Hematopoietic multipotent progenitor cell treated with erythropoietin and hydrocortisone succinate and interleukin-3 and kit ligand, for 17 days (in vitro differentiated cells): ENCODE measurements at regions not wholly inside any gene's neighbourhood (a gene's known extent, or its start where the extent isn't known, plus 50 kb on each side); places are given as distances from the start of the nearest gene placed in this dataset.
"Not testable (repeated sequence)": the region's sequence is repeated elsewhere in the genome, so short reads cannot be mapped to it uniquely, and the experiment has no call there.

Source experiments
- DNase-seq: peaks from one replicate; pipeline ENCODE4 v3.0.0-alpha.2; 2015; ENCODE audit warnings: low spot score

GRCh38 chr4:186979961-186980745 lies 256.5 kb upstream of the FAT1 start:
- no peak for DNase-seq

DNA sequence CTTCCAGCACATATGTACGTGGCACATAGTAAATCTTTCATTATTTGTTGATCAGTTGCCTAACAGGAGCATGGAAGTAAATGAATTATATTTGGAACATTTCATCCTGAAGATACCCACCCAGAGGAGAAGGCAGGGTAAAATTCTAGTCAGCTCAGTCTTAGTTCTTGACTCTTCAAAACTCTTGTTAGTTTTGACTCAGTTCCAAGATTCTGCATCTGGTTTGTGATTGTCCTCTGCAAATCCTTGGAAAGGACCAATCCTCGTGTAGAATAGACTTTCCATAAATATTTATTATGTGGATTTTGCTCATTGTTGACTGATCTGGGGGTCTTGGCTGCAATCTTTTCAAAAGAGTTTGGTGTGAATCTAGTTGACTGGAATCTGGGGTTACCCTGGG lies 257.5 kb upstream of the FAT1 start:
- DNase-seq: no peak

DNA sequence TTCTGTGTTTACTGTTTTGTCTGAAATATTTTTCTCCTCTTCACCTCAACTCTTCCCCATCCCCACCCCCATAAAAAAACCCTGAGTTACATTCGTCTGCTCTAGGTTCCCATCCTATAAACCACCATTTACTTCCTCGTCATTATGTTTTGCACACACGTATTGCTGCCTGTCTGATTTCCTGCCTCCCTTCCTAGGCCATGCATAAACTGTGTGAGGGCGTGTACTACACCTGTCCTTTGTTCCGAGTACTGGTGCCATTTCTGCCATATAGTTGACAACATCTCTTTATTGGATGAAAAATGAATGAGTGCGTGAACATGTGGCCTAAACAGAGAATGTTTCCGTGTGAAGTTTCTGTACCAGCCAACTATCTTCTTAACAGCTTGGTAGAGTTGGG lies 258.5 kb upstream of the FAT1 start:
- no peak for DNase-seq

DNA sequence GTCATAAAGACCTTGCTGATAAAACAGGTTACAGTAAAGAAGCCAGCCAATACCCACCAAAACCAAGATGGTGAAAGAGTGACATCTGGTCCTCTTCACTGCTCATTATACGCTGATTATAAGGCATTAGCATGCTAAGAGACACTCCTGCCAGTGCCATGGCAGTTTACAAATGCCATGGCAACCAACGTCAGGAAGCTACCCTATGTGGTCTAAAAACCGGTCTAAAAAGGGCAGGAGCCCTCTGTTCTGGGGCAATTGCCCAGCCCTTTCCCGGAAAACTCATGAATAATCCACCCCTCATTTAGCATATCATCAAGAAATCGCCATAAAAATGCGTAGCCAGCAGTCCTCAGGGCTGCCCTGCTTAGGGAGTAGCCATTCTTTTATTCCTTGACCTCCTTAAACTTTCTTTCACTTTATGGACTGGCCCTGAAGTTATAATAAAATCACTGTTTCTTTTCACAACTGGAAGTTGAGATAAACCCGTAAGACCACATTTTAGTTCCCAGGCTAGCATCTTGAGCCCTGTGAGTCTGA lies 260.5 kb upstream of the FAT1 start:
- no peak for DNase-seq

- no peak for DNase-seq
Observed at GRCh38 chr4:186999686-187000085, 276.0 kb upstream of the FAT1 start.

GRCh38 chr4:187000281-187000680 lies 276.6 kb upstream of the FAT1 start:
- no peak for DNase-seq

- not testable (repeated sequence) for DNase-seq
Observed at GRCh38 chr4:187002133-187002532, 278.5 kb upstream of the FAT1 start.

DNA sequence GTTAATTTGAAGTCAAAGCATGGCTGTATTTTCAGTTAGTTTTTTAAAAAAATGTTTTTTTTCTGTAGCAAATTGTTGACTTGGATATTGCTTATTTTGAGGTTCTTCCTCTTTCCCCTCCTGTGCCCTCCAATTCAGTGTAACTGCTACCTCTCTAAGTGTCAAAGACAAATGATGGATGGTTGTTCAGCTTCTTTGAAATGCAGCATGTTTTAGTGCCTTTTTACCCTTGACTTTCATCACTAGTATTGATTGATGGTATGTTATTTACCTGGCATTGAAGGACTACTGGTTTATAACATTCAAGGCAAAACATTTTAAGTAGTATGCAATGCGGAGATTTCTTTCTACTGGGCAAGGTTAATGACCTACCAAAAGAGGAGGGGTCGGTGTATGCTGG lies 281.0 kb upstream of the FAT1 start:
- DNase-seq: no peak

DNA sequence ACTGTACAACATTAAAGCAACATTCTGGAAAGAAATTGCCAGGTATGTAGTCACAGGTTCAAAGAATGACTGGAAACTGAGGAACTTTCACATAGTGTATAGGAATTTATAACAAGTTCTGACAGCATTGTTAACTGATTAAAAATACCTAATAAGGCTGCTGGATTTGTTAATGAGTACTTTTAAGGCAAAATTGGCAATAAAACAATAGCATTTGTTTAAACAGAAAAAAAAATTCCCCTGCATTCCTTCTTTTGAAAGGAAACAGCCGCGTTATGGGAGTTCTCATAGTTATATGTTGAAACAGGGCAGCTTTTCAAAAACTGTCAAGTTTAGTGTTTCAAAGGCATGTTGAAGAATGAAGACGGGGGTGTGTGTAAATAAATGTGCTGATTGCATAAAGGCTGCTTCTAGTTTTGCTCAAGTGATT lies 282.5 kb upstream of the FAT1 start:
- DNase-seq: no peak

GRCh38 chr4:187010052-187010451 lies 286.4 kb upstream of the FAT1 start:
- no peak for DNase-seq

DNA sequence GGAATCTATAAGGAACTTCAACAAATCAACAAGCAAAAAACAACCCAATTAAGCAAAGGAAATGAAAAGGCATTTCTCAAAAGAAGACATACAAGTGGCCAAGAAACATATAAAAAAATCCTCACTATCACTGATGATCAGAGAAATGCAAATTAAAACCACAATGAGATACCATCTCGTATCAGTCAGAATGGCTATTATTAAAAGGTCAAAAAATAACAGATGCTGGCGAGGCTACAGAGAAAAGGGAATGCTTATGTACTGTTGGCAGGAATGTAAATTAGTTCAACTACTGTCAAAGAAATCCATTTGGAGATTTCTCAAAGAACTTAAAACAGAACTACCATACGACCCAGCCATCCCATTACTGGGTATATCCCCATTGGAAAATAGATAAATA lies 292.4 kb upstream of the FAT1 start:
- DNase-seq: no peak

GRCh38 chr4:187017147-187017546 lies 293.5 kb upstream of the FAT1 start:
- no peak for DNase-seq

- no peak for DNase-seq
Observed at GRCh38 chr4:187019896-187020295, 296.2 kb upstream of the FAT1 start.

- DNase-seq: no peak
Observed at GRCh38 chr4:187020676-187021075, 297.0 kb upstream of the FAT1 start.

- DNase-seq: no peak
Observed at GRCh38 chr4:187021436-187022205, 298.0 kb upstream of the FAT1 start.

GRCh38 chr4:187027272-187027671 lies 303.6 kb upstream of the FAT1 start:
- no peak for DNase-seq

- DNase-seq: no peak
Observed at GRCh38 chr4:187042251-187042650, 318.6 kb upstream of the FAT1 start.

- DNase-seq: no peak
Observed at GRCh38 chr4:187046471-187046870, 322.8 kb upstream of the FAT1 start.

DNA sequence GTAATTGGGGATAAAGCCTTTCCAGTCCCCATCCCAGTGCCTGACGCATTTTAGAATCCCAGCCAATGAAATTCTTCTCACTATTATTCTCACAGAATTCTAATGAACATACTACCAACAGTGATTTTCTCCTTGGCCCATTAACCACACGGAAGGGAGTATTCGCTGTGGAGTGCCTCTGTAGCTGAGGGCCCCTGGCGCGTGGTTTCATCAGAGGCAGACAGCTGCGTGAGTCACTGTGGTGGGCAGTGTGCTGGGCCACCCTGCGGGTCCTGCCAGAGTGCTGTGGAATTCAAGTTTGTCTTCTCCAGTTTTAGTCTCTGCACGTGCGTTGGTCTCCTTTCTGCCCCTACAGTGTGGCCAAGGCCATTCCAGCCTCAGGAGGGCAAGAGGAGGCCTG lies 335.4 kb upstream of the FAT1 start:
- no peak for DNase-seq

GRCh38 chr4:187059895-187060294 lies 336.2 kb upstream of the FAT1 start:
- no peak for DNase-seq

- DNase-seq: no peak
Observed at GRCh38 chr4:187060551-187060950, 336.9 kb upstream of the FAT1 start.

- no peak for DNase-seq
Observed at GRCh38 chr4:187063251-187063650, 339.6 kb upstream of the FAT1 start.

DNA sequence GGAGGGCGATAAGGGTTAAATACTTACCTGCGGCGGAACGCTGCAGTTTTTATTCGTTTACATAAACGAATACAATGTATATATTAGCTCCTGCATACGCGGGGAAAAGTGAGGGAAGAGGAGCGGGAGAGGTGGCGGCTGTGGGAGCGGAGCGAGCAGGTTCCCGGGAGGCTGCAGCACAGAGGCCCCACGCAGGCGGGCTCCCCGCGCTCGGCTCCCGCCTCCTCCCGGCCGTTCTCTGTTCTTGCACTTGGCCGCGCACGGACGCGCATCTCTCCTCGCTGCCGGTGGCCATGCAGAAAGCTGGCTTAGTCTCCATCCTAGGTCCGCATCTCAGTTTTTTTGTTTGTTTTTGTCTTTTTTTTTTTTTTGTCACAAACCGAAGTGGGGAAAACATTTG lies 340.4 kb upstream of the FAT1 start:
- no peak for DNase-seq
